BE2C (cell line): ENCODE measurements at regions not wholly inside any gene's neighbourhood (a gene's known extent, or its start where the extent isn't known, plus 50 kb on each side); places are given as distances from the start of the nearest gene placed in this dataset.
"Not testable (repeated sequence)": the region's sequence is repeated elsewhere in the genome, so short reads cannot be mapped to it uniquely, and the experiment has no call there.

Experiments
- DNase-seq: peaks from one replicate; pipeline ENCODE4 v3.0.0-alpha.2; 2020
- H3K27me3 ChIP-seq: fragments of 250-450 bp; sonication (Bioruptor Pico); 2 replicates; pipeline ENCODE4 v1.5.1; 2020; ENCODE audit warnings: mild to moderate bottlenecking
- H3K36me3 ChIP-seq: fragments of 250-450 bp; sonication (Bioruptor Pico); 2 replicates; pipeline ENCODE4 v1.5.1; 2020; ENCODE audit warnings: mild to moderate bottlenecking
- H3K4me1 ChIP-seq: fragments of 250-450 bp; sonication (Bioruptor Pico); 2 replicates; pipeline ENCODE4 v1.5.1; 2020
- H3K4me3 ChIP-seq: 2 replicates; pipeline ENCODE4 v1.5.1; 2011; ENCODE audit warnings: low read depth, low read length
- H3K9me3 ChIP-seq: fragments of 250-450 bp; sonication (Bioruptor Pico); 2 replicates; pipeline ENCODE4 v1.5.1; 2020
- TF ChIP-seq, protein P1 (sequence below): IDR thresholded peaks from 2 replicates; pipeline ENCODE4 v1.5.1; 2012; ENCODE audit warnings: mild to moderate bottlenecking, low read depth, low read length

DNA sequence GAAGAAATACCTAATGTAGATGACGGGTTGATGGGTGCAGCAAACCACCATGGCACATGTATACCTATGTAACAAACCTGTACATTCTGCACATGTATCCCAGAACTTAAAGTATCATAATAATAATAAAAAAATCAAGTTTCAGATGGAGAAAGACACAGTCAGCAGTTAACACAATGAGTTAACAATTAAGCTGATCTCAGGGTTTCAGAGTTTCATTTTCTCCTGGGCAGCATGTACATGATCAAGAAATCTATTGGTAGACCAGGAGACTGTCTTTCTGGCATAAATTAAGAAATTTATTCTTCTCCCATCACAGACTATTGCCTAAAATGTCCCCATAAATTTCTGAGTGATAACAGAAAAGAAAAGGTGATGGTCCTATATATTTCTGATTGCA lies 155.3 kb downstream of the RAD51AP2 start:
- Histone ChIP-seq H3K27me3 (no peaks in the 10 kb centered on the region), H3K36me3 (no peaks in the 10 kb centered on the region), H3K4me1 (no peaks in the 10 kb centered on the region), H3K9me3 (no peaks in the 10 kb centered on the region; the same call in 1 of the 2 replicates), H3K4me3 (no peak overlapping the region)
- DNase-seq: no peak
- TF ChIP-seq, protein P1, sequence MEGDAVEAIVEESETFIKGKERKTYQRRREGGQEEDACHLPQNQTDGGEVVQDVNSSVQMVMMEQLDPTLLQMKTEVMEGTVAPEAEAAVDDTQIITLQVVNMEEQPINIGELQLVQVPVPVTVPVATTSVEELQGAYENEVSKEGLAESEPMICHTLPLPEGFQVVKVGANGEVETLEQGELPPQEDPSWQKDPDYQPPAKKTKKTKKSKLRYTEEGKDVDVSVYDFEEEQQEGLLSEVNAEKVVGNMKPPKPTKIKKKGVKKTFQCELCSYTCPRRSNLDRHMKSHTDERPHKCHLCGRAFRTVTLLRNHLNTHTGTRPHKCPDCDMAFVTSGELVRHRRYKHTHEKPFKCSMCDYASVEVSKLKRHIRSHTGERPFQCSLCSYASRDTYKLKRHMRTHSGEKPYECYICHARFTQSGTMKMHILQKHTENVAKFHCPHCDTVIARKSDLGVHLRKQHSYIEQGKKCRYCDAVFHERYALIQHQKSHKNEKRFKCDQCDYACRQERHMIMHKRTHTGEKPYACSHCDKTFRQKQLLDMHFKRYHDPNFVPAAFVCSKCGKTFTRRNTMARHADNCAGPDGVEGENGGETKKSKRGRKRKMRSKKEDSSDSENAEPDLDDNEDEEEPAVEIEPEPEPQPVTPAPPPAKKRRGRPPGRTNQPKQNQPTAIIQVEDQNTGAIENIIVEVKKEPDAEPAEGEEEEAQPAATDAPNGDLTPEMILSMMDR: no peak

DNA sequence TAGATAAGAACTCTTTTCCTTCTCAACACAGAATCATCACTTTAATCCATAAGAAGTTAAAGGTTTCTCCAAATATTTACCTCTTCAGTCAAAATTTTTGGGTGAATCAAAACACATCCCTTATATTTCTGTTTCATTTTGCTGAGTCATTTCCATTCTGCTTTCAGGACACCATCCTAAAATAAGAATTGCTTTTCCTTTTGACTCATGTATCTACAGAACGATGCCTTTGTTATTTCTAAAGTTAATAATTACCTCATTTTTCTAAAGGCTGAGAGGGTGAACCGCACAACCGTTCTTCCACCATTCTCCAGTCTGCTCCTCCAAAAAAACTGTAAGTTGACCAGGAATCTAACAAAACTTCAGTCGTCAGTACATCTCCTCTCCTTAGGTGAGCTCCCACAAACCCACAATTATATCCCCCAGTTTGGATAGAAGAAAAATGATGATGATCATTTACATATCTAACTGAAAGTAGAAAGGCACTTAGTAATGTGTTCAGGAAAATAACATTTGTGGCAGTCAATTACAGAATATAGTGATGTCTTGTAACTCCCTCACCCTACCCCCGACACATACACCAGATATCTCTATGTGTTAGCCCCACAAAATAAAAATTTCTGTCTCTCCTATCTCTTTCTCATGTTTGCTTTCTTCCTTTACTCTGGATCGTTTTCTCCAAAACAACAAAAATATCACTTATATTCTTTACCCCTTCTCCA lies 162.5 kb downstream of the RAD51AP2 start:
- H3K4me3 ChIP-seq: no peak overlapping the region
- H3K36me3 ChIP-seq: no peaks in the 10 kb centered on the region
- H3K9me3 ChIP-seq: no peaks in the 10 kb centered on the region
- TF ChIP-seq, protein P1: no peak
- DNase-seq: no peak
- H3K4me1 ChIP-seq: no peaks in the 10 kb centered on the region
- H3K27me3 ChIP-seq: no peaks in the 10 kb centered on the region

GRCh38 chr2:17353263-17353662 lies 165.0 kb downstream of the RAD51AP2 start:
- Histone ChIP-seq H3K9me3 (no peaks in the 10 kb centered on the region), H3K36me3 (no peaks in the 10 kb centered on the region), H3K4me3 (no peak overlapping the region), H3K27me3 (no peaks in the 10 kb centered on the region), H3K4me1 (no peaks in the 10 kb centered on the region)
- TF ChIP-seq, protein P1: no peak
- no peak for DNase-seq

- not testable (repeated sequence) for H3K9me3 ChIP-seq, H3K4me1 ChIP-seq, DNase-seq, H3K27me3 ChIP-seq, H3K36me3 ChIP-seq, H3K4me3 ChIP-seq
Measured at GRCh38 chr2:17342692-17343091, 175.5 kb downstream of the RAD51AP2 start.

- Histone ChIP-seq H3K27me3 (no peaks in the 10 kb centered on the region), H3K4me1 (no peaks in the 10 kb centered on the region), H3K9me3 (no peaks in the 10 kb centered on the region), H3K36me3 (no peaks in the 10 kb centered on the region), H3K4me3 (no peak overlapping the region)
- no peak for DNase-seq
- TF ChIP-seq, protein P1: no peak
Measured at GRCh38 chr2:17337507-17337906, 180.7 kb downstream of the RAD51AP2 start.

GRCh38 chr2:17336458-17336857 lies 181.8 kb downstream of the RAD51AP2 start:
- Histone ChIP-seq H3K27me3 (no peaks in the 10 kb centered on the region), H3K9me3 (no peaks in the 10 kb centered on the region), H3K36me3 (no peaks in the 10 kb centered on the region), H3K4me1 (no peaks in the 10 kb centered on the region), H3K4me3 (no peak overlapping the region)
- TF ChIP-seq, protein P1: no peak
- DNase-seq: no peak

DNA sequence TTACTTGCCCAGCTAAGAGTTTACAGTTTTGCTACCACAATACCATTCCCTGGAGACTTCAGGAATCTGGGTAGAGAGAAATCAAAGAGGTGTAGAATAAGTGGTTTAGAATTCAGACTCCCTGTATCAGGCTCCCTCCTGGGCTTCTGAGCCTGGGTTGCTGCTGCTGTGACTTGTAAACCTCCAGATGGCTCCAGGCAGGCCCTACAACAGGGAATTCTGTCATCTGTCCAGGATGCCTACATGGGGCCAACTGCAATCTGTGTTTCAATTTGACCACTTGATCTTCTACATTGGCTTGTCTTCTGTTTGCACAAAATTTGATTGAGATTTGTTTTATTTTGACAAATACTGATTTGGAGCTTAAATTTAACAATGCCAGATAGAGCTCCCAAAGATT lies 183.9 kb downstream of the RAD51AP2 start:
- H3K27me3 ChIP-seq: no peaks in the 10 kb centered on the region
- TF ChIP-seq, protein P1: no peak
- no peaks in the 10 kb centered on the region for H3K36me3 ChIP-seq
- no peak overlapping the region for H3K4me3 ChIP-seq
- no peaks in the 10 kb centered on the region for H3K9me3 ChIP-seq
- no peaks in the 10 kb centered on the region for H3K4me1 ChIP-seq
- no peak for DNase-seq
